ENCODE measurements at regions not wholly inside any gene's neighbourhood (a gene's known extent, or its start where the extent isn't known, plus 50 kb on each side); places are given as distances from the start of the nearest gene placed in this dataset.

GRCh38 chr13:82439159-82439904, 1442.9 kb downstream of the SLITRK1 start:
- no peak for TF ChIP-seq POLR2AphosphoS5 (IDR thresholded peaks at IDR 0.05)
- no peak for TF ChIP-seq CTCF (IDR thresholded peaks at IDR 0.05)
- no peak for TF ChIP-seq POLR2A (IDR thresholded peaks at IDR 0.05)

All from sigmoid colon (tissue), 4 donors.